ENCODE measurements at regions not wholly inside any gene's neighbourhood (a gene's known extent, or its start where the extent isn't known, plus 50 kb on each side); places are given as distances from the start of the nearest gene placed in this dataset.

DNA sequence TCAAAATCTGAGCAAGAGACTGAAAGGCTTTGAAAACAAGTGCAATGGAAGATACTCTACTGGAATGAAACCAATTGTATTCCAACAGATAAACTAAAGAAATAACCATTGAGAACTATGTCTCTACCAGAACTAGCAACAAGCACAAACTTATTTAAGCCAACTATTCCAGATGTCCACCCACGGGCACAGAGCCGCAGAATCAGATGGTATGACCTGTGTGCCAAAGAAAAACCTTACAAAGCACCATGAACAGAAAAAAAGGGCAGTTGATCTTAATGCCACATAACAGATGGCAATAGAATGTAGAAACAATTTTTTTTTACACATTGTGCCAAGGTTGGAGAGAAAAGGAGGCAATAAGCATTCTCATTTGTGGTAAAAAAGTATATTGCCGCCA, 269.3 kb upstream of the ADGRL3 start:
- TF ChIP-seq, protein P1, sequence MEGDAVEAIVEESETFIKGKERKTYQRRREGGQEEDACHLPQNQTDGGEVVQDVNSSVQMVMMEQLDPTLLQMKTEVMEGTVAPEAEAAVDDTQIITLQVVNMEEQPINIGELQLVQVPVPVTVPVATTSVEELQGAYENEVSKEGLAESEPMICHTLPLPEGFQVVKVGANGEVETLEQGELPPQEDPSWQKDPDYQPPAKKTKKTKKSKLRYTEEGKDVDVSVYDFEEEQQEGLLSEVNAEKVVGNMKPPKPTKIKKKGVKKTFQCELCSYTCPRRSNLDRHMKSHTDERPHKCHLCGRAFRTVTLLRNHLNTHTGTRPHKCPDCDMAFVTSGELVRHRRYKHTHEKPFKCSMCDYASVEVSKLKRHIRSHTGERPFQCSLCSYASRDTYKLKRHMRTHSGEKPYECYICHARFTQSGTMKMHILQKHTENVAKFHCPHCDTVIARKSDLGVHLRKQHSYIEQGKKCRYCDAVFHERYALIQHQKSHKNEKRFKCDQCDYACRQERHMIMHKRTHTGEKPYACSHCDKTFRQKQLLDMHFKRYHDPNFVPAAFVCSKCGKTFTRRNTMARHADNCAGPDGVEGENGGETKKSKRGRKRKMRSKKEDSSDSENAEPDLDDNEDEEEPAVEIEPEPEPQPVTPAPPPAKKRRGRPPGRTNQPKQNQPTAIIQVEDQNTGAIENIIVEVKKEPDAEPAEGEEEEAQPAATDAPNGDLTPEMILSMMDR (conservative IDR thresholded peaks at IDR 0.05; ENCODE audit: low read depth, low read length), result no peak
- TF ChIP-seq EZH2 (IDR thresholded peaks at IDR 0.05; ENCODE audit: borderline replicate concordance, low read depth, low read length, poor library complexity, severe bottlenecking), result no peak
